B cell (primary cell): ENCODE measurements at regions not wholly inside any gene's neighbourhood (a gene's known extent, or its start where the extent isn't known, plus 50 kb on each side); places are given as distances from the start of the nearest gene placed in this dataset.

Experiments
- ATAC-seq: fragments of 200-7000 bp; cut with Tn5 transposase; one replicate; pipeline ENCODE4 v1.10.0; 2021; ENCODE audit warnings: low read depth, mild to moderate bottlenecking, moderate number of reproducible peaks, moderate library complexity
- CTCF ChIA-PET: fragments of 350-600 bp; sonication (Branson Sonifier 250); formaldehyde crosslinking; loops from one replicate; lab custom pipeline; 2021; ENCODE audit warnings: antibody characterized with exemption, inconsistent platforms; lab: Charles Lee
- POLR2A ChIA-PET: fragments of 350-600 bp; sonication (Branson Sonifier 250); formaldehyde crosslinking; loops from one replicate; lab custom pipeline; 2021; ENCODE audit warnings: antibody characterized with exemption; lab: Charles Lee
- DNase-seq: peaks from one replicate; pipeline ENCODE4 v3.0.0; 2013
- H2AFZ ChIP-seq: 2 replicates; pipeline ENCODE4 v1.6.1; 2012; ENCODE audit warnings: mild to moderate bottlenecking, low read depth, low read length; ENCODE audit not compliant: insufficient read depth, poor library complexity, severe bottlenecking
- H3K27ac ChIP-seq, 2 donors: 1 replicate in 1 of 2; 2 replicates in 1 of 2; pipeline ENCODE4 v1.5.1; 2012 to 2013; ENCODE audit warnings: low read length in 2 of 2, mild to moderate bottlenecking in 2 of 2, moderate library complexity in 1 of 2
- H3K27me3 ChIP-seq, 4 experiments: fragments of 200-600 bp in 1 of 4; sonication (generic) in 1 of 4; replicated peaks in 1 of 4; 1 replicate in 2 of 4; 2 replicates in 2 of 4; pipeline versions ENCODE4 v1.6.1 to v1.7.0; 2013 to 2016; ENCODE audit warnings: low read length in 3 of 4, mild to moderate bottlenecking in 2 of 4, mixed read lengths in 1 of 4, moderate library complexity in 1 of 4; ENCODE audit not compliant: insufficient read depth in 4 of 4, control insufficient read depth in 3 of 4; ENCODE audit errors: control extremely low read depth in 1 of 4
- H3K36me3 ChIP-seq, 2 experiments: replicated peaks in 1 of 2; 1 replicate in 1 of 2; 2 replicates in 1 of 2; pipeline versions ENCODE4 v1.6.1 to v1.7.1; 2013; ENCODE audit warnings: low read length in 1 of 2; ENCODE audit not compliant: insufficient read depth in 2 of 2, control insufficient read depth in 1 of 2; ENCODE audit errors: control extremely low read depth in 1 of 2, extremely low read depth in 1 of 2
- H3K4me1 ChIP-seq, 2 donors: fragments of 200-600 bp in 1 of 2; sonication (generic) in 1 of 2; 1 replicate in 1 of 2; 2 replicates in 1 of 2; pipeline versions ENCODE4 v1.5.1 to v1.6.1; 2013 to 2017; ENCODE audit warnings: low read length in 2 of 2; ENCODE audit not compliant: control insufficient read depth in 2 of 2, insufficient read depth in 2 of 2
- H3K4me2 ChIP-seq: replicated peaks from 2 replicates; pipeline ENCODE3; 2012; ENCODE audit warnings: mild to moderate bottlenecking, low read depth, low read length; ENCODE audit not compliant: poor library complexity, severe bottlenecking
- H3K4me3 ChIP-seq, 5 experiments: fragments of 200-600 bp in 1 of 5; sonication (generic) in 1 of 5; 1 replicate in 3 of 5; 2 replicates in 2 of 5; pipeline versions ENCODE4 v1.5.1 to v1.7.0; 2011 to 2016; ENCODE audit warnings: low read length in 4 of 5, mild to moderate bottlenecking in 4 of 5, low read depth in 2 of 5, control low read depth in 1 of 5, moderate library complexity in 1 of 5; ENCODE audit not compliant: insufficient read depth in 1 of 5; ENCODE audit errors: control extremely low read depth in 1 of 5, extremely low read depth in 1 of 5
- H3K79me2 ChIP-seq: fragments of 200-600 bp; sonication (generic); one replicate; pipeline ENCODE4 v1.6.0; 2016; ENCODE audit warnings: low read length; ENCODE audit not compliant: control insufficient read depth, insufficient read depth
- H3K9ac ChIP-seq: fragments of 200-600 bp; sonication (generic); 2 replicates; pipeline ENCODE4 v1.6.1; 2017; ENCODE audit warnings: mild to moderate bottlenecking, low read length, moderate library complexity
- H3K9me3 ChIP-seq, 3 donors: one replicate each; pipeline versions ENCODE4 v1.6.1 to v1.7.1; 2013; ENCODE audit warnings: low read length in 2 of 3; ENCODE audit not compliant: control insufficient read depth in 2 of 3, insufficient read depth in 1 of 3; ENCODE audit errors: control extremely low read depth in 1 of 3
- H4K20me1 ChIP-seq: 2 replicates; pipeline ENCODE4 v1.6.0; 2012; ENCODE audit warnings: mild to moderate bottlenecking, low read length; ENCODE audit not compliant: insufficient read depth, control insufficient read depth, poor library complexity, severe bottlenecking
- H3K27ac Mint-ChIP-seq: one replicate; pipeline ENCODE4 v1.8.0; 2021; ENCODE audit warnings: mixed read lengths
- H3K27me3 Mint-ChIP-seq: one replicate; pipeline ENCODE4 v1.8.0; 2021; ENCODE audit warnings: mixed read lengths
- H3K4me1 Mint-ChIP-seq: one replicate; pipeline ENCODE4 v1.8.0; 2021; ENCODE audit warnings: mixed read lengths
- H3K4me3 Mint-ChIP-seq: one replicate; pipeline ENCODE4 v1.8.0; 2021; ENCODE audit warnings: mixed read lengths
- H3K9me3 Mint-ChIP-seq: one replicate; pipeline ENCODE4 v1.8.0; 2022; ENCODE audit warnings: mixed read lengths; ENCODE audit not compliant: insufficient read depth
- EZH2 ChIP-seq: IDR thresholded peaks from 2 replicates; pipeline ENCODE4 v1.6.1; 2012; ENCODE audit warnings: borderline replicate concordance, low read depth, mild to moderate bottlenecking, moderate library complexity, low read length; ENCODE audit not compliant: insufficient read depth, poor library complexity, severe bottlenecking
- WGBS: methylation state at CpG from one replicate; pipeline ENCODE4 v1.1.5; 2013; ENCODE audit warnings: missing lambda C conversion rate; ENCODE audit not compliant: insufficient coverage; 5-methylcytosine and 5-hydroxymethylcytosine counted together
- intact Hi-C: fragments of 100-400 bp; cut with micrococcal nuclease; formaldehyde crosslinking; loops from one replicate; pipeline ENCODE4 v1.10.0; 2022
- TF ChIP-seq, protein P1 (sequence below): fragments of 200-600 bp; IDR thresholded peaks from one replicate; pipeline ENCODE4 v1.8.0; 2022; ENCODE audit warnings: antibody characterized with exemption, mild to moderate bottlenecking

DNA sequence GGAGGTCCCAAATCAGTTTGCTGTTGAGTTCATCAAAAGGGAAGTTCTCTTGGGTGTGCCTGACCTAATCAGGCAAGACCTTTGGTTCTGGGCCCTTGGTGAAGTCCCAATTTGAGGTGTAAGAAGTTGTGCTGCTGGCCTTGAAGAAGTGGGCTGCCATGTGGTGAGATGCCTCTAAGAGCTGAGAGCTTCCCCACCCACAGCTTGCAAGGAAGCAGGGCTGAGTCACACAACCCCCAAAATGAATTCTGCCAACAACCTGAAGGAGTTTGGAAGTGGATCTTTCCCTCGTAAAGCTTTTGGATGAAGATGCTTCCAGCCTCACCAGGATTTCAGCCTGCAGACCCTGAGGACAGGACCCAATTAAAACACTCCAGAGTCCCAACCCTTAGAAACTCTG lies 129.3 kb upstream of the NSMCE3 start:
- peaks cover 7% of the 10 kb centered on the region for H3K27me3 Mint-ChIP-seq
- no peaks in the 10 kb centered on the region for H3K27me3 ChIP-seq

DNA sequence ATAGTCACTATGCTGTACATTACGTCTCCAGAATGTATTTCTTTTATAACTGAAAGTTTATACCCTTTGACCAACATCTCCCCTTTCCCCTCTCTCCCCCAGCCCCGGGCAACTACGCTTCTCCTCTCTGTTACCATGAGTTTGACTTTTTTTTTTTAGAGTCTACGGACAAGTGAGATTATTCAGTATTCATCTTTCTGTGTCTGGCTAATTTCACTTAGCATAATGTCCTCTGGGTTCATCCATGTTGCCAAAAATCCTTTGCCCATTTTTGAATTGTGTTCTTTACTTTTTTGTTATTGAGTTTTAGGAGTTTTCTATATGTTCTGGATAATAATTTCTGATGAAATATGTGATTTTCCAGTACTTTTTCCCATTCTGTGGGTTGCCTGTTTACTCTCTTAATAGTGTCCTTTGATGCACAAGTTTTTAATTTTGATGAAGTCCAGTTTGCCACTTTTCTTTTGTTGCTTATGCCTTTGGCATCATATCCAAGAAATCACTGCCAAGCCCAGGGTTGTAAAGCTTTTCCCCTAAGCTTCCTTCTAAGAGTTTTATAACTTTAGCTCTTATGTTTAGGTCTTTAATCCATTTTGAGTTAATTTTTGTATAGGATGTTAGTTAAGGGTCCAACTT lies 126.7 kb upstream of the NSMCE3 start:
- POLR2A ChIA-PET = no interaction called here
- intact Hi-C loops = no loop called here

More for the DNA sequence above, 129.3 kb upstream of the NSMCE3 start:
- H3K9me3 Mint-ChIP-seq = no peaks in the 10 kb centered on the region
- Histone ChIP-seq H3K4me2 (no peak overlapping the region), H3K27ac (no peak overlapping the region), H3K9me3 (no peaks in the 10 kb centered on the region), H4K20me1 (no peaks in the 10 kb centered on the region), H3K4me3 (no peak overlapping the region), H3K4me1 (no peaks in the 10 kb centered on the region), H3K36me3 (no peaks in the 10 kb centered on the region), H3K79me2 (no peaks in the 10 kb centered on the region), H3K9ac (no peak overlapping the region), H2AFZ (no peak overlapping the region)
- intact Hi-C loops = no loop called here
- POLR2A ChIA-PET = no interaction called here
- TF ChIP-seq EZH2 = no peak
- TF ChIP-seq, protein P1, sequence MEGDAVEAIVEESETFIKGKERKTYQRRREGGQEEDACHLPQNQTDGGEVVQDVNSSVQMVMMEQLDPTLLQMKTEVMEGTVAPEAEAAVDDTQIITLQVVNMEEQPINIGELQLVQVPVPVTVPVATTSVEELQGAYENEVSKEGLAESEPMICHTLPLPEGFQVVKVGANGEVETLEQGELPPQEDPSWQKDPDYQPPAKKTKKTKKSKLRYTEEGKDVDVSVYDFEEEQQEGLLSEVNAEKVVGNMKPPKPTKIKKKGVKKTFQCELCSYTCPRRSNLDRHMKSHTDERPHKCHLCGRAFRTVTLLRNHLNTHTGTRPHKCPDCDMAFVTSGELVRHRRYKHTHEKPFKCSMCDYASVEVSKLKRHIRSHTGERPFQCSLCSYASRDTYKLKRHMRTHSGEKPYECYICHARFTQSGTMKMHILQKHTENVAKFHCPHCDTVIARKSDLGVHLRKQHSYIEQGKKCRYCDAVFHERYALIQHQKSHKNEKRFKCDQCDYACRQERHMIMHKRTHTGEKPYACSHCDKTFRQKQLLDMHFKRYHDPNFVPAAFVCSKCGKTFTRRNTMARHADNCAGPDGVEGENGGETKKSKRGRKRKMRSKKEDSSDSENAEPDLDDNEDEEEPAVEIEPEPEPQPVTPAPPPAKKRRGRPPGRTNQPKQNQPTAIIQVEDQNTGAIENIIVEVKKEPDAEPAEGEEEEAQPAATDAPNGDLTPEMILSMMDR = no peak
- peaks cover 3% of the 10 kb centered on the region for H3K4me1 Mint-ChIP-seq
- ATAC-seq = no peak
- no CpG with 5 or more reads among the region's 1 CpG for WGBS
- no peak overlapping the region for H3K4me3 Mint-ChIP-seq
- no peak overlapping the region for H3K27ac Mint-ChIP-seq
- CTCF ChIA-PET = no interaction called here
- no peak for DNase-seq

More for the DNA sequence above, 126.7 kb upstream of the NSMCE3 start:
- DNase-seq (no peak), ATAC-seq (no peak)
- no peak overlapping the region for H3K27ac Mint-ChIP-seq
- CTCF ChIA-PET = interaction anchor here (0.9 kb wide), 1 partner anchor 48 kb away, joined by 3 read pairs; no protein-coding TSS in a partner anchor
- WGBS = 80% methylated on average over 2 of the region's 4 CpGs
- no peaks in the 10 kb centered on the region for H3K9me3 ChIP-seq
- TF ChIP-seq EZH2 = no peak
- TF ChIP-seq, protein P1 = no peak
- H3K27me3 Mint-ChIP-seq = peaks cover 7% of the 10 kb centered on the region
- H3K27ac ChIP-seq = no peak overlapping the region
- no peak overlapping the region for H3K4me2 ChIP-seq
- H3K27me3 ChIP-seq = no peaks in the 10 kb centered on the region
- H2AFZ ChIP-seq = no peak overlapping the region
- H3K4me3 Mint-ChIP-seq = no peak overlapping the region
- no peaks in the 10 kb centered on the region for H3K79me2 ChIP-seq
- no peaks in the 10 kb centered on the region for H4K20me1 ChIP-seq
- no peak overlapping the region for H3K4me3 ChIP-seq
- no peak overlapping the region for H3K9ac ChIP-seq
- H3K4me1 Mint-ChIP-seq = peaks cover 3% of the 10 kb centered on the region
- peaks cover 2% of the 10 kb centered on the region for H3K9me3 Mint-ChIP-seq
- H3K36me3 ChIP-seq = no peaks in the 10 kb centered on the region
- H3K4me1 ChIP-seq = no peaks in the 10 kb centered on the region
